Esophagus muscularis mucosa (tissue), 4 donors: ENCODE measurements at regions not wholly inside any gene's neighbourhood (a gene's known extent, or its start where the extent isn't known, plus 50 kb on each side); places are given as distances from the start of the nearest gene placed in this dataset.

Source experiments
- DNase-seq: peaks from one replicate; pipeline ENCODE4 v3.0.0-alpha.2; 2017; ENCODE audit errors: extremely low spot score
- H3K27ac ChIP-seq, 4 donors: fragments of 200-600 bp; sonication (generic); replicated peaks in 1 of 4; 1 replicate in 3 of 4; 2 replicates in 1 of 4; pipeline ENCODE4 v1.5.1; 2016 to 2019; ENCODE audit warnings: mild to moderate bottlenecking in 1 of 4
- H3K27me3 ChIP-seq, 4 donors: fragments of 200-600 bp; sonication (generic); one replicate each; pipeline versions ENCODE4 v1.5.1 to v1.6.0; 2016 to 2019
- H3K36me3 ChIP-seq, 4 donors: fragments of 200-600 bp; sonication (generic); one replicate each; pipeline ENCODE4 v1.5.1; 2016 to 2019
- H3K4me1 ChIP-seq, 4 donors: fragments of 200-600 bp; sonication (generic); one replicate each; pipeline ENCODE4 v1.5.1; 2016 to 2019
- H3K4me3 ChIP-seq, 4 donors: fragments of 200-600 bp; sonication (generic); 1 replicate in 2 of 4; 2 replicates in 2 of 4; pipeline ENCODE4 v1.5.1; 2016 to 2019; ENCODE audit warnings: mild to moderate bottlenecking in 4 of 4, moderate library complexity in 1 of 4
- H3K9me3 ChIP-seq, 4 donors: fragments of 200-600 bp; sonication (generic); 1 replicate in 3 of 4; 2 replicates in 1 of 4; pipeline ENCODE4 v1.5.1; 2016 to 2019
- CTCF ChIP-seq, 3 experiments: fragments of 200-600 bp in 2 of 3; fragments of 450-650 bp in 1 of 3; sonication (generic) in 2 of 3; IDR thresholded peaks; one replicate each; pipeline ENCODE4 v1.5.1; 2017 to 2019; ENCODE audit warnings: antibody characterized with exemption in 3 of 3, mild to moderate bottlenecking in 2 of 3, moderate library complexity in 1 of 3
- EP300 ChIP-seq: sonication (generic); formaldehyde crosslinking; IDR thresholded peaks from one replicate; pipeline ENCODE4 v1.6.1; 2017; ENCODE audit warnings: antibody characterized with exemption
- POLR2A ChIP-seq: fragments of 450-650 bp; IDR thresholded peaks from one replicate; pipeline ENCODE4 v1.6.1; 2017; ENCODE audit warnings: antibody characterized with exemption, moderate library complexity, mild to moderate bottlenecking, low read depth
- POLR2AphosphoS5 ChIP-seq, 2 donors: sonication (generic); formaldehyde crosslinking; IDR thresholded peaks; one replicate each; pipeline ENCODE4 v1.6.1; 2017; ENCODE audit warnings: antibody characterized with exemption in 2 of 2
- WGBS: methylation state at CpG from one replicate; pipeline ENCODE4 v1.1.5; 2018; 5-methylcytosine and 5-hydroxymethylcytosine counted together
- intact Hi-C: fragments of 100-400 bp; cut with DNase I; formaldehyde crosslinking; loops from one replicate; pipeline ENCODE4 v1.15.1; 2023

- no peaks in the 10 kb centered on the region for H3K9me3 ChIP-seq
- no peak overlapping the region for H3K27ac ChIP-seq
- H3K27me3 ChIP-seq, result no peaks in the 10 kb centered on the region
- no peak overlapping the region for H3K4me3 ChIP-seq
- intact Hi-C loops, result no loop called here
- TF ChIP-seq POLR2A (no peak), POLR2AphosphoS5 (IDR thresholded peaks at IDR 0.05) (no peak), CTCF (IDR thresholded peaks at IDR 0.05) (no peak), EP300 (no peak)
- no peak for DNase-seq
- peaks cover 0 to 15% (median 10%) of the 10 kb centered on the region in 4 donors for H3K4me1 ChIP-seq
- H3K36me3 ChIP-seq, result no peaks in the 10 kb centered on the region
Observed at GRCh38 chr9:115232181-115232774, 114.3 kb upstream of the TNC start.

GRCh38 chr9:115234094-115234493 lies 116.1 kb upstream of the TNC start:
- H3K9me3 ChIP-seq, result no peaks in the 10 kb centered on the region
- intact Hi-C loops, result no loop called here
- H3K27ac ChIP-seq, result peak overlapping the region in 3 of 4 donors; percentile 26 to 58 (median 34)
- H3K27me3 ChIP-seq, result no peaks in the 10 kb centered on the region
- no peak overlapping the region for H3K4me3 ChIP-seq
- H3K4me1 ChIP-seq, result peaks cover 0 to 20% (median 13%) of the 10 kb centered on the region in 4 donors
- 52% methylated on average over 2 of the region's 2 CpGs for WGBS
- H3K36me3 ChIP-seq, result no peaks in the 10 kb centered on the region
- no peak for DNase-seq
- TF ChIP-seq POLR2A (no peak), EP300 (no peak), POLR2AphosphoS5 (IDR thresholded peaks at IDR 0.05) (peak in 1 of 2 donors; percentile 31), CTCF (IDR thresholded peaks at IDR 0.05) (no peak)

- H3K9me3 ChIP-seq, result no peaks in the 10 kb centered on the region
- peaks cover 0 to 20% (median 13%) of the 10 kb centered on the region in 4 donors for H3K4me1 ChIP-seq
- no peak overlapping the region for H3K27ac ChIP-seq
- H3K4me3 ChIP-seq, result no peak overlapping the region
- no peak for TF ChIP-seq POLR2A
- TF ChIP-seq CTCF (IDR thresholded peaks at IDR 0.05), result no peak
- DNase-seq, result no peak
- intact Hi-C loops, result no loop called here
- WGBS, result 80% methylated on average over 1 of the region's 1 CpG
- no peaks in the 10 kb centered on the region for H3K27me3 ChIP-seq
- no peaks in the 10 kb centered on the region for H3K36me3 ChIP-seq
Observed at GRCh38 chr9:115235221-115235620, 117.3 kb upstream of the TNC start.

- no peaks in the 10 kb centered on the region for H3K9me3 ChIP-seq
- WGBS, result 78% methylated on average over 7 of the region's 7 CpGs
- no peak for TF ChIP-seq CTCF (IDR thresholded peaks at IDR 0.05)
- TF ChIP-seq POLR2AphosphoS5 (IDR thresholded peaks at IDR 0.05), result peak; percentile 5 to 24
- no peak overlapping the region for H3K4me3 ChIP-seq
- no peak for DNase-seq
- peaks cover 0 to 27% (median 13%) of the 10 kb centered on the region in 4 donors for H3K4me1 ChIP-seq
- intact Hi-C loops, result no loop called here
- no peaks in the 10 kb centered on the region for H3K27me3 ChIP-seq
- H3K36me3 ChIP-seq, result no peaks in the 10 kb centered on the region
- peak overlapping the region in 2 of 4 donors; percentile 11 to 27 for H3K27ac ChIP-seq
Observed at GRCh38 chr9:115237385-115237998, 119.5 kb upstream of the TNC start.

GRCh38 chr9:115240676-115241075 lies 122.7 kb upstream of the TNC start:
- no peaks in the 10 kb centered on the region for H3K9me3 ChIP-seq
- H3K27ac ChIP-seq, result no peak overlapping the region
- DNase-seq, result no peak
- intact Hi-C loops, result no loop called here
- no peaks in the 10 kb centered on the region for H3K36me3 ChIP-seq
- 58% methylated on average over 1 of the region's 1 CpG for WGBS
- TF ChIP-seq CTCF (IDR thresholded peaks at IDR 0.05) (no peak), POLR2AphosphoS5 (IDR thresholded peaks at IDR 0.05) (no peak), POLR2A (no peak), EP300 (no peak)
- H3K4me1 ChIP-seq, result peaks cover 0 to 19% (median 0%) of the 10 kb centered on the region in 4 donors
- H3K4me3 ChIP-seq, result no peak overlapping the region
- no peaks in the 10 kb centered on the region for H3K27me3 ChIP-seq
